Tibial artery (tissue), 4 donors: ENCODE measurements at regions not wholly inside any gene's neighbourhood (a gene's known extent, or its start where the extent isn't known, plus 50 kb on each side); places are given as distances from the start of the nearest gene placed in this dataset.
A peak's percentile ranks its signal among the peaks of the same experiment; 100 is the strongest.

Source experiments
- DNase-seq, 2 donors: peaks; one replicate each; pipeline ENCODE4 v3.0.0-alpha.2; 2019
- H3K27ac ChIP-seq, 2 donors: fragments of 200-600 bp; sonication (generic) in 1 of 2; 1 replicate in 1 of 2; 2 replicates in 1 of 2; pipeline ENCODE4 v1.5.1; 2018 to 2019; ENCODE audit warnings: mild to moderate bottlenecking in 1 of 2
- H3K27me3 ChIP-seq, 2 donors: fragments of 200-600 bp; sonication (generic) in 1 of 2; one replicate each; pipeline versions ENCODE4 v1.5.1 to v1.6.0; 2016 to 2019
- H3K36me3 ChIP-seq, 3 donors: fragments of 200-600 bp; sonication (generic) in 2 of 3; one replicate each; pipeline ENCODE4 v1.5.1; 2016 to 2019; ENCODE audit warnings: mild to moderate bottlenecking in 2 of 3
- H3K4me1 ChIP-seq, 4 donors: fragments of 200-600 bp; sonication (generic) in 2 of 4; 1 replicate in 3 of 4; 2 replicates in 1 of 4; pipeline ENCODE4 v1.5.1; 2016 to 2019
- H3K4me3 ChIP-seq, 2 donors: fragments of 200-600 bp; sonication (generic) in 1 of 2; 1 replicate in 1 of 2; 2 replicates in 1 of 2; pipeline ENCODE4 v1.5.1; 2018 to 2019; ENCODE audit warnings: mild to moderate bottlenecking in 2 of 2
- H3K9me3 ChIP-seq, 3 donors: fragments of 200-600 bp; sonication (generic) in 1 of 3; one replicate each; pipeline ENCODE4 v1.5.1; 2016 to 2019
- intact Hi-C: fragments of 100-400 bp; cut with DNase I; formaldehyde crosslinking; loops from one replicate; pipeline ENCODE4 v1.15.0; 2023; ENCODE audit warnings: low total_unique reads
- TF ChIP-seq, protein P1 (sequence below), 2 experiments: fragments of 200-600 bp in 1 of 2; fragments of 450-650 bp in 1 of 2; IDR thresholded peaks; one replicate each; pipeline ENCODE4 v1.5.1; 2017 to 2019; ENCODE audit warnings: antibody characterized with exemption in 2 of 2, mild to moderate bottlenecking in 1 of 2, moderate library complexity in 1 of 2

DNA sequence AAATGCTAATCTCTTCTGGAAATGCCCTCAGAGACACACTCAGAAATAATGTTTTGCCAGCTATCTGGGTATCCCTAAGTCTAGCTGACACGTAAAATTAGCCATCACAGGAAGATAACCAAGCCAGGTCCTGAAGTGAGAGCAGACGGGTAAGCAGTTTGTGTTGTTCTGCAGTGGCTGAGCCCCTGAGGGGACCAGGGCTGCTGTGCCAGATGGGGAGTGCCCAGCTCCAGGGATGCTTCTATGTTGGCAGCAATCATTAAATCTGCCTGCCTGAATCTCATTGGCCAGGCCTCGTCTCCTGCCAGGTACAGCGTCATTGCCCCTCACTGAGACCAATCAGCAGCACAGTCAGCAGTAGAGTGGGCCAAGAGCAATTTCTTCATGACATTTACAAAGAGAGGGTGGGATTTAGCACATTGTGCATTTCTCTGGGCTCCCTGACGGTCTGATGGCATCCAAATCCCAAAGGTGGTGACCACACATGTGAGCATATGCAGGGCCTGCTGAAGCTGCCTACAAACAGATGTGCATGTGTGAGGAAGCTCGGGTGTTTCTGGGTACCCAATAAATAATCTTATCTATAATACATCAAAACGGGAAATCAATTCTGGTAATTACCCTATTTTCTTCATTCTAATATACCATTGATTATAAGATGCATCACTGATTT, 58.7 kb upstream of the LRRN2 start:
- no peaks in the 10 kb centered on the region for H3K36me3 ChIP-seq
- H3K4me1 ChIP-seq: no peaks in the 10 kb centered on the region
- TF ChIP-seq, protein P1, sequence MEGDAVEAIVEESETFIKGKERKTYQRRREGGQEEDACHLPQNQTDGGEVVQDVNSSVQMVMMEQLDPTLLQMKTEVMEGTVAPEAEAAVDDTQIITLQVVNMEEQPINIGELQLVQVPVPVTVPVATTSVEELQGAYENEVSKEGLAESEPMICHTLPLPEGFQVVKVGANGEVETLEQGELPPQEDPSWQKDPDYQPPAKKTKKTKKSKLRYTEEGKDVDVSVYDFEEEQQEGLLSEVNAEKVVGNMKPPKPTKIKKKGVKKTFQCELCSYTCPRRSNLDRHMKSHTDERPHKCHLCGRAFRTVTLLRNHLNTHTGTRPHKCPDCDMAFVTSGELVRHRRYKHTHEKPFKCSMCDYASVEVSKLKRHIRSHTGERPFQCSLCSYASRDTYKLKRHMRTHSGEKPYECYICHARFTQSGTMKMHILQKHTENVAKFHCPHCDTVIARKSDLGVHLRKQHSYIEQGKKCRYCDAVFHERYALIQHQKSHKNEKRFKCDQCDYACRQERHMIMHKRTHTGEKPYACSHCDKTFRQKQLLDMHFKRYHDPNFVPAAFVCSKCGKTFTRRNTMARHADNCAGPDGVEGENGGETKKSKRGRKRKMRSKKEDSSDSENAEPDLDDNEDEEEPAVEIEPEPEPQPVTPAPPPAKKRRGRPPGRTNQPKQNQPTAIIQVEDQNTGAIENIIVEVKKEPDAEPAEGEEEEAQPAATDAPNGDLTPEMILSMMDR (IDR thresholded peaks at IDR 0.05): no peak
- no peak overlapping the region for H3K27ac ChIP-seq
- intact Hi-C loops: no loop called here
- no peak overlapping the region for H3K4me3 ChIP-seq
- H3K27me3 ChIP-seq: peaks cover 0 to 7% of the 10 kb centered on the region in 2 donors
- H3K9me3 ChIP-seq: peaks cover 0 to 7% (median 0%) of the 10 kb centered on the region in 3 donors
- no peak for DNase-seq

DNA sequence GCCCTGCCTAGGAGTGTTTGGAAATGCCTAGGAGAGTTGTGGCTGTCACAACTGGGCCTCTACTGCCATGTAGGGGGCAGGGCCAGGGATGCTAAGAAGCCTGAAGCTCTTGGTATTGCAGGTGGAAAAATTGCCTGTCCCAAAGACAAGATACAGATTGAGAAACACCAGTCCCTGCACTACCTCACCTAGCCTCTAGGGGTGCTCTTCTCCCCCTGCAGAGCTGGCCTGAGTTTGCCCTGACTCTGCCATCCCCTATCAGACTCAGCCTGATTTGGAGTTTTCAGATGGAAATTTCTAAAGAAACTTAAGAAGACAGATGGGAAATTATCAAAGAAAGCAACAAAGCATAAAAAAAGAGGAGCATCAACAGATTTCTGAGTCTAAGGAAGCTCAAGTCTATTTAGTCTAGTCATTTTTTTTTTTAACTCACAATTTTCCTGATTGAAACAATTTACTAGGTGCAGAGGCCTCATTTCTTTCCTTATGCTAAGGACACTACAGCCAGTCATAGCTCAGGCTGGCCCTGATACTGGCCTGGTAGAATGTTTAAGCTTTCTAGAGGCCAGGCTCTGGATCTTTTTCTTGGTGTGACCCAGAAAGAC, 61.4 kb upstream of the LRRN2 start:
- peaks cover 0 to 6% (median 0%) of the 10 kb centered on the region in 4 donors for H3K4me1 ChIP-seq
- peaks cover 0 to 14% of the 10 kb centered on the region in 2 donors for H3K27me3 ChIP-seq
- H3K4me3 ChIP-seq: no peak overlapping the region
- no peaks in the 10 kb centered on the region for H3K9me3 ChIP-seq
- H3K36me3 ChIP-seq: no peaks in the 10 kb centered on the region
- no peak overlapping the region for H3K27ac ChIP-seq
- TF ChIP-seq, protein P1 (IDR thresholded peaks at IDR 0.05): peak; percentile 54 to 89
- peak in 1 of 2 donors; percentile 31 for DNase-seq
- intact Hi-C loops: no loop called here

DNA sequence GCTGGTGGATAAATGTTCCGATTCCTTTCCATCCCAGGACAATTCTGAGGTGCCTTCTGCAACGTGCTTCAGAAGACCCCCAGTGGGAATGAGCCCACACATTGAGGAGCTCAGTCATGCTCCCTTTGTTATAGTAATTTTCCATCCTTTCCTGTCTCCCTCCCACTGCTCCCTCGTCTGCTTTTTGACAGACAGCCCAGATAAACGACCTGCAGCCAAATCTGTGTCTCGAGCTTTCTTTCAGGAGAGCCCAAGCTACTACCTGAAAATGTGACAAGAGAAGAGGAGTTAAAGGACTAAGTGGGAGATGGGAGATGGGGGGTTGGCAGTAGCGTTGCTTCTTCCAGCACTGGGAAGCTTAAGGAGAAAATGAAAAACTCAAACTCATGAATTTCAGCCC, 65.9 kb upstream of the LRRN2 start:
- Histone ChIP-seq H3K27ac (no peak overlapping the region), H3K9me3 (no peaks in the 10 kb centered on the region), H3K36me3 (no peaks in the 10 kb centered on the region), H3K4me3 (no peak overlapping the region), H3K27me3 (peaks cover 0 to 27% of the 10 kb centered on the region in 2 donors), H3K4me1 (peaks cover 0 to 7% (median 0%) of the 10 kb centered on the region in 4 donors)
- TF ChIP-seq, protein P1 (IDR thresholded peaks at IDR 0.05): no peak
- intact Hi-C loops: no loop called here
- no peak for DNase-seq

DNA sequence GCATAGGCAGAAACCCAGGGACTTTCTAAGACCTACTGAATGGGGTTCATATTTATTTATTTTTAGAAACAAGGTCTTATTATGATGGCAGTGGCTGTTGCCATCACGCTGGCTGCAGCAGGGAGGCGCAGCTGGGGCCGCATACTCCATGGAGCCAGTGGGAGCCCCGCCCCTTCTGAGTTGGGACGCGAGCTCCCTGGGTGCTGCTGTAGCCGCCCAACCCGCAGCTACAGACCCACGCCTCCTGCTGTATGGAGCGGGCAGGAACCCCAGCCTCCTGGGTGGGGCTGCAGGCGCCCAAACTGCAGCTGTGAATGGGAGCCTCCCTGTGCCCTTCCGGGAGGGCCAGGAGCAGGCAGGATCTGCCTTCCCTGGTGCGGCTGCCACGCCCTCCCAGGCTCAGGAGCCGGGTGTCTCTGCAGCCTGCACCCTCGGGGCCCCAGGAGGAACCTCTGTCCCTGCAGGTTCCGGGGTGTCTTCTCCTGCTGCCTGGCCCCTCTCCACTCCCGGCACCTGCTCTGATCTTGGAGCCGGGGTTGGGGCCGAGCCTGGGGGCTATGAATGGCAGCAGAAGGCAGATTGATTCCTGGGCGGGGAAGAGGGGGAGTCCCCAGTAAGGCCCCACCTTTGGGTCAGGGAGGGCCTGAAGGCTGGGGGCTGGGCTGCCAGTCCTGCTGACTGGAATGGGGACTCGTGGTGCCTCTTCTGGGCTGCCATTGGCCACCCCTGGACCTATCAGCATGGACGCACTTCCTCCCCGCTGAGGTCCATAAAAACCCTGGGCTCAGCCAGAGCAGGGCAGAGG, 66.5 kb upstream of the LRRN2 start:
- intact Hi-C loops: no loop called here
- H3K36me3 ChIP-seq: no peaks in the 10 kb centered on the region
- TF ChIP-seq, protein P1 (IDR thresholded peaks at IDR 0.05): no peak
- H3K27me3 ChIP-seq: peaks cover 0 to 27% of the 10 kb centered on the region in 2 donors
- no peaks in the 10 kb centered on the region for H3K9me3 ChIP-seq
- no peak overlapping the region for H3K4me3 ChIP-seq
- H3K4me1 ChIP-seq: peaks cover 0 to 7% (median 0%) of the 10 kb centered on the region in 4 donors
- H3K27ac ChIP-seq: no peak overlapping the region
- DNase-seq: no peak

DNA sequence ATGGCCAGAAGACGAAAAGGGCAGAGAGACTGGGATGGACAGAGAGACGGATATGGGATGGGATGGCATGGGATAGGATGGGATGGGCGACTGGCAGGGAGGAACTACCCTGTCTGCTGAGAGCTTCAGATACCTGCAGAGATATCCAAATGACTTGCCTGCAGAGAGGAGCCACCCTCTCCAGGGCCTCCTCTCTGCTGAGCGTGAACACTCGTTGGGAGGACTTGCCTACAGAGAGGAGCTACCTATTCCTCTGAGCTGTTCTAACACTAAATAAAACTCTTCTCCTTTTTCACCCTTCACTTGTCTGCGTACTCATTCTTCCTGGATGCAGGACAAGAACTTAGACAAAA, 67.1 kb upstream of the LRRN2 start:
- intact Hi-C loops: no loop called here
- no peak for DNase-seq
- no peak overlapping the region for H3K27ac ChIP-seq
- TF ChIP-seq, protein P1 (IDR thresholded peaks at IDR 0.05): no peak
- H3K4me3 ChIP-seq: no peak overlapping the region
- peaks cover 0 to 7% (median 0%) of the 10 kb centered on the region in 4 donors for H3K4me1 ChIP-seq
- H3K36me3 ChIP-seq: no peaks in the 10 kb centered on the region
- H3K9me3 ChIP-seq: no peaks in the 10 kb centered on the region
- H3K27me3 ChIP-seq: peaks cover 0 to 27% of the 10 kb centered on the region in 2 donors
